ENCODE measurements at regions not wholly inside any gene's neighbourhood (a gene's known extent, or its start where the extent isn't known, plus 50 kb on each side); places are given as distances from the start of the nearest gene placed in this dataset.

GRCh38 chr4:189779281-189779980 is 161.2 kb upstream of the FRG1 start:
- H3K4me3 ChIP-seq, result no peak overlapping the region
- H3K27me3 ChIP-seq, result no peaks in the 10 kb centered on the region
- DNase-seq (ENCODE audit: extremely low spot score), result no peak
- WGBS, result 74% methylated on average over 7 of the region's 7 CpGs
- intact Hi-C loops (cut with DNase I), result no loop called here
- TF ChIP-seq POLR2AphosphoS5 (IDR thresholded peaks at IDR 0.05), result no peak
- peaks cover 0 to 13% (median 0%) of the 10 kb centered on the region in 4 donors for H3K9me3 ChIP-seq
- H3K27ac ChIP-seq (replicated peaks in 1 of 4), result no peak overlapping the region
- H3K36me3 ChIP-seq, result no peaks in the 10 kb centered on the region
- no peaks in the 10 kb centered on the region for H3K4me1 ChIP-seq

- H3K9me3 ChIP-seq, result peaks cover 0 to 13% (median 0%) of the 10 kb centered on the region in 4 donors
- DNase-seq (ENCODE audit: extremely low spot score), result no peak
- no peaks in the 10 kb centered on the region for H3K4me1 ChIP-seq
- TF ChIP-seq EP300 (IDR thresholded peaks at IDR 0.05), result no peak
- no peak for TF ChIP-seq POLR2A (IDR thresholded peaks at IDR 0.05; ENCODE audit: low read depth)
- TF ChIP-seq CTCF (IDR thresholded peaks at IDR 0.05), result no peak
- TF ChIP-seq POLR2AphosphoS5 (IDR thresholded peaks at IDR 0.05), result no peak
- H3K27ac ChIP-seq (replicated peaks in 1 of 4), result no peak overlapping the region
- no peaks in the 10 kb centered on the region for H3K36me3 ChIP-seq
- intact Hi-C loops (cut with DNase I), result no loop called here
- 66% methylated on average over 5 of the region's 5 CpGs for WGBS
- no peak overlapping the region for H3K4me3 ChIP-seq
- H3K27me3 ChIP-seq, result no peaks in the 10 kb centered on the region
Observed at GRCh38 chr4:189780391-189780790, 160.3 kb upstream of the FRG1 start.

GRCh38 chr4:189784651-189785050 is 156.0 kb upstream of the FRG1 start:
- H3K9me3 ChIP-seq, result peaks cover 0 to 13% (median 0%) of the 10 kb centered on the region in 4 donors
- no peak overlapping the region for H3K27ac ChIP-seq (replicated peaks in 1 of 4)
- DNase-seq (ENCODE audit: extremely low spot score), result no peak
- TF ChIP-seq POLR2A (IDR thresholded peaks at IDR 0.05; ENCODE audit: low read depth), result no peak
- TF ChIP-seq CTCF (IDR thresholded peaks at IDR 0.05), result no peak
- TF ChIP-seq POLR2AphosphoS5 (IDR thresholded peaks at IDR 0.05), result no peak
- no peak for TF ChIP-seq EP300 (IDR thresholded peaks at IDR 0.05)
- H3K4me3 ChIP-seq, result no peak overlapping the region
- H3K36me3 ChIP-seq, result no peaks in the 10 kb centered on the region
- H3K4me1 ChIP-seq, result no peaks in the 10 kb centered on the region
- no peaks in the 10 kb centered on the region for H3K27me3 ChIP-seq
- intact Hi-C loops (cut with DNase I), result no loop called here

- 74% methylated on average over 5 of the region's 5 CpGs for WGBS
- no peak overlapping the region for H3K27ac ChIP-seq (replicated peaks in 1 of 4)
- H3K9me3 ChIP-seq, result peaks cover 0 to 13% (median 0%) of the 10 kb centered on the region in 4 donors
- no peaks in the 10 kb centered on the region for H3K27me3 ChIP-seq
- H3K36me3 ChIP-seq, result no peaks in the 10 kb centered on the region
- H3K4me1 ChIP-seq, result no peaks in the 10 kb centered on the region
- intact Hi-C loops (cut with DNase I), result no loop called here
- TF ChIP-seq POLR2A (IDR thresholded peaks at IDR 0.05; ENCODE audit: low read depth), result no peak
- TF ChIP-seq EP300 (IDR thresholded peaks at IDR 0.05), result no peak
- TF ChIP-seq CTCF (IDR thresholded peaks at IDR 0.05), result no peak
- no peak for TF ChIP-seq POLR2AphosphoS5 (IDR thresholded peaks at IDR 0.05)
- no peak for DNase-seq (ENCODE audit: extremely low spot score)
- no peak overlapping the region for H3K4me3 ChIP-seq
Observed at GRCh38 chr4:189785257-189785656, 155.4 kb upstream of the FRG1 start.

- Histone ChIP-seq H3K4me1 (no peaks in the 10 kb centered on the region), H3K9me3 (peaks cover 0 to 10% (median 0%) of the 10 kb centered on the region in 4 donors), H3K4me3 (no peak overlapping the region), H3K27me3 (no peaks in the 10 kb centered on the region), H3K36me3 (no peaks in the 10 kb centered on the region), H3K27ac (replicated peaks in 1 of 4) (no peak overlapping the region)
- TF ChIP-seq EP300 (IDR thresholded peaks at IDR 0.05) (no peak), CTCF (IDR thresholded peaks at IDR 0.05) (no peak), POLR2A (IDR thresholded peaks at IDR 0.05; ENCODE audit: low read depth) (no peak)
- intact Hi-C loops (cut with DNase I), result no loop called here
- no peak for DNase-seq (ENCODE audit: extremely low spot score)
- WGBS, result 87% methylated on average over 5 of the region's 5 CpGs
Observed at GRCh38 chr4:189786447-189786846, 154.2 kb upstream of the FRG1 start.
